Hepatocyte (in vitro differentiated cells): ENCODE measurements at regions not wholly inside any gene's neighbourhood (a gene's known extent, or its start where the extent isn't known, plus 50 kb on each side); places are given as distances from the start of the nearest gene placed in this dataset.
A peak's percentile ranks its signal among the peaks of the same experiment; 100 is the strongest.

ENCODE experiments used
- DNase-seq: peaks from one replicate; pipeline ENCODE4 v3.0.0-alpha.2; 2016; ENCODE audit warnings: low spot score
- H2AFZ ChIP-seq: fragments of 200-600 bp; sonication (generic); 2 replicates; pipeline ENCODE4 v1.6.0; 2016; ENCODE audit warnings: antibody characterized with exemption, mild to moderate bottlenecking
- H3K27ac ChIP-seq: fragments of 200-600 bp; sonication (generic); 2 replicates; pipeline ENCODE4 v1.5.1; 2016; ENCODE audit warnings: mild to moderate bottlenecking
- H3K27me3 ChIP-seq: fragments of 200-600 bp; sonication (generic); 2 replicates; pipeline ENCODE4 v1.6.1; 2016
- H3K36me3 ChIP-seq: fragments of 200-600 bp; sonication (generic); replicated peaks from 2 replicates; pipeline ENCODE4 v1.5.1; 2016; ENCODE audit warnings: low read depth; ENCODE audit not compliant: insufficient read depth
- H3K4me1 ChIP-seq: fragments of 200-600 bp; sonication (generic); 2 replicates; pipeline ENCODE4 v1.5.1; 2016; ENCODE audit warnings: mild to moderate bottlenecking, moderate library complexity; ENCODE audit not compliant: insufficient read depth
- H3K4me2 ChIP-seq: fragments of 200-600 bp; sonication (generic); 2 replicates; pipeline ENCODE4 v1.6.0; 2016
- H3K4me3 ChIP-seq: fragments of 200-600 bp; sonication (generic); 2 replicates; pipeline ENCODE4 v1.5.1; 2016; ENCODE audit warnings: mild to moderate bottlenecking
- H3K79me2 ChIP-seq: fragments of 200-600 bp; sonication (generic); 2 replicates; pipeline ENCODE4 v1.6.0; 2017; ENCODE audit warnings: mild to moderate bottlenecking
- H3K9me2 ChIP-seq: fragments of 200-600 bp; sonication (generic); replicated peaks from 2 replicates; pipeline ENCODE4 v1.6.0; 2017; ENCODE audit warnings: mild to moderate bottlenecking; ENCODE audit not compliant: insufficient read depth
- H3K9me3 ChIP-seq: fragments of 200-600 bp; sonication (generic); 2 replicates; pipeline ENCODE4 v1.5.1; 2016; ENCODE audit warnings: low read depth, mild to moderate bottlenecking
- H4K20me1 ChIP-seq: fragments of 200-600 bp; sonication (generic); 2 replicates; pipeline ENCODE4 v1.6.0; 2016; ENCODE audit warnings: mild to moderate bottlenecking; ENCODE audit not compliant: insufficient read depth, poor library complexity, severe bottlenecking
- EZH2 ChIP-seq: fragments of 200-600 bp; sonication (generic); IDR thresholded peaks from 2 replicates; pipeline ENCODE4 v1.6.1; 2016; ENCODE audit warnings: antibody characterized with exemption, mild to moderate bottlenecking, borderline replicate concordance
- EZH2phosphoT487 ChIP-seq: fragments of 200-600 bp; sonication (generic); IDR thresholded peaks from one replicate; pipeline ENCODE4 v1.6.1; 2018; ENCODE audit warnings: antibody characterized with exemption, mild to moderate bottlenecking, low read depth, moderate library complexity; ENCODE audit not compliant: unreplicated experiment, severe bottlenecking
- WGBS: methylation state at CpG from one replicate; pipeline ENCODE4 v1.1.6; 2016; ENCODE audit warnings: low lambda C conversion rate; ENCODE audit errors: missing lambda C conversion rate; 5-methylcytosine and 5-hydroxymethylcytosine counted together
- TF ChIP-seq, protein P1 (sequence below): fragments of 200-600 bp; sonication (generic); IDR thresholded peaks from 2 replicates; pipeline ENCODE4 v1.5.1; 2016; ENCODE audit warnings: antibody characterized with exemption, mild to moderate bottlenecking; ENCODE audit not compliant: poor library complexity

DNA sequence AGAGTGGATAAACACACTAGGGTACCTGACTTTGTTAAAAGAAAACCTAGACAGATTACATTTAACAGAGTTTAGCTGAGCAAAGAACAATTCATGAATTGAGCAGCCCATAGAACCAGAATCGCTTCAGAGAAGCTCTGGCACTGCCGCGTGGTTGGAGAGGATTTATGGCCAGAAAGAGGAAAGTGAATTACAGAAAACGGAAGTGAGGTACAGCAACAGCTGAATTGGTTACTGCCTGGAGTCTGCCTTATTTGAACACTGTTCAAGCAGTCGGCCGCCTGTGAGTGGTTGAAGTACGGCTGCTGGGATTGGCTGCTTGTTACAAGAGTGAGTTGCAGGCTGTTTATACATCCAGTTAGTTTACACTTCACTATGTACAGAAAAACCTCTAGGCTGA is 253.8 kb upstream of the CDYL start:
- Histone ChIP-seq H3K4me1 (no peaks in the 10 kb centered on the region), H3K4me3 (no peak overlapping the region), H4K20me1 (no peaks in the 10 kb centered on the region), H3K79me2 (no peaks in the 10 kb centered on the region), H3K4me2 (no peak overlapping the region), H2AFZ (no peak overlapping the region), H3K9me3 (no peaks in the 10 kb centered on the region), H3K27me3 (no peaks in the 10 kb centered on the region), H3K36me3 (no peaks in the 10 kb centered on the region), H3K27ac (no peak overlapping the region), H3K9me2 (no peaks in the 10 kb centered on the region)
- DNase-seq: no peak
- TF ChIP-seq, protein P1, sequence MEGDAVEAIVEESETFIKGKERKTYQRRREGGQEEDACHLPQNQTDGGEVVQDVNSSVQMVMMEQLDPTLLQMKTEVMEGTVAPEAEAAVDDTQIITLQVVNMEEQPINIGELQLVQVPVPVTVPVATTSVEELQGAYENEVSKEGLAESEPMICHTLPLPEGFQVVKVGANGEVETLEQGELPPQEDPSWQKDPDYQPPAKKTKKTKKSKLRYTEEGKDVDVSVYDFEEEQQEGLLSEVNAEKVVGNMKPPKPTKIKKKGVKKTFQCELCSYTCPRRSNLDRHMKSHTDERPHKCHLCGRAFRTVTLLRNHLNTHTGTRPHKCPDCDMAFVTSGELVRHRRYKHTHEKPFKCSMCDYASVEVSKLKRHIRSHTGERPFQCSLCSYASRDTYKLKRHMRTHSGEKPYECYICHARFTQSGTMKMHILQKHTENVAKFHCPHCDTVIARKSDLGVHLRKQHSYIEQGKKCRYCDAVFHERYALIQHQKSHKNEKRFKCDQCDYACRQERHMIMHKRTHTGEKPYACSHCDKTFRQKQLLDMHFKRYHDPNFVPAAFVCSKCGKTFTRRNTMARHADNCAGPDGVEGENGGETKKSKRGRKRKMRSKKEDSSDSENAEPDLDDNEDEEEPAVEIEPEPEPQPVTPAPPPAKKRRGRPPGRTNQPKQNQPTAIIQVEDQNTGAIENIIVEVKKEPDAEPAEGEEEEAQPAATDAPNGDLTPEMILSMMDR: no peak
- no peak for TF ChIP-seq EZH2phosphoT487
- TF ChIP-seq EZH2: no peak
- WGBS: 85% methylated on average over 7 of the region's 7 CpGs

DNA sequence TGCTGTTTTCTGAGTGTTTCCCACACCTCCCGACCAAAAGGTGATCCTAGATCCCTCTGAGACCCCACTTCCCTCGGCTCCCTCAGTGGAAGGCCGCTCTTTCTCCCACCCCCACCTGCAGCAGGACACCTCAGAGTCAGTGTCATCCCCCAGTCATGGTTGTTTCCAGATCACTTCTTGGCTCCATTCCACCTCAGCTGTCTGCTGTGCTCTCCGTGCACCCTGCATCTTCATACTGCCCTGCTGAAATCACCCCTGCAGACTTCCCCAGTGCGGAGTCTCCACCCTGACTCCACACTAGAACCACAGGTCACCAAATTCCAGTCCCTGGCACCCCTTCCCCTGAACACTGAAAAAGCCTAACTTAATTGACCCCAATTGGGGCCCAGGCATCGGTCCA is 255.1 kb upstream of the CDYL start:
- no peak for DNase-seq
- no peaks in the 10 kb centered on the region for H4K20me1 ChIP-seq
- H3K27ac ChIP-seq: no peak overlapping the region
- H3K27me3 ChIP-seq: no peaks in the 10 kb centered on the region
- no peaks in the 10 kb centered on the region for H3K9me3 ChIP-seq
- H3K4me1 ChIP-seq: no peaks in the 10 kb centered on the region
- no peak for TF ChIP-seq EZH2phosphoT487
- no peak for TF ChIP-seq EZH2
- TF ChIP-seq, protein P1: no peak
- H3K4me2 ChIP-seq: no peak overlapping the region
- no peak overlapping the region for H3K4me3 ChIP-seq
- no peaks in the 10 kb centered on the region for H3K79me2 ChIP-seq
- H2AFZ ChIP-seq: no peak overlapping the region
- H3K9me2 ChIP-seq: no peaks in the 10 kb centered on the region
- no peaks in the 10 kb centered on the region for H3K36me3 ChIP-seq
- WGBS: 80% methylated on average over 6 of the region's 6 CpGs

GRCh38 chr6:4518506-4518905 is 257.7 kb upstream of the CDYL start:
- H3K36me3 ChIP-seq: no peaks in the 10 kb centered on the region
- H3K79me2 ChIP-seq: no peaks in the 10 kb centered on the region
- no peak overlapping the region for H2AFZ ChIP-seq
- no peak for TF ChIP-seq EZH2phosphoT487
- TF ChIP-seq, protein P1: no peak
- TF ChIP-seq EZH2: no peak
- no peak overlapping the region for H3K4me2 ChIP-seq
- 79% methylated on average over 2 of the region's 2 CpGs for WGBS
- H3K9me3 ChIP-seq: no peaks in the 10 kb centered on the region
- no peaks in the 10 kb centered on the region for H4K20me1 ChIP-seq
- peak; percentile 71 for DNase-seq
- no peaks in the 10 kb centered on the region for H3K27me3 ChIP-seq
- H3K9me2 ChIP-seq: no peaks in the 10 kb centered on the region
- peak overlapping the region; percentile 18 for H3K27ac ChIP-seq
- H3K4me1 ChIP-seq: no peaks in the 10 kb centered on the region
- no peak overlapping the region for H3K4me3 ChIP-seq

GRCh38 chr6:4516206-4516605 is 260.0 kb upstream of the CDYL start:
- no peaks in the 10 kb centered on the region for H3K4me1 ChIP-seq
- TF ChIP-seq EZH2: no peak
- TF ChIP-seq, protein P1: no peak
- TF ChIP-seq EZH2phosphoT487: no peak
- DNase-seq: peak; percentile 14
- WGBS: 61% methylated on average over 5 of the region's 5 CpGs
- H3K27ac ChIP-seq: peak overlapping the region; percentile 17
- no peaks in the 10 kb centered on the region for H3K27me3 ChIP-seq
- no peaks in the 10 kb centered on the region for H4K20me1 ChIP-seq
- no peak overlapping the region for H3K4me3 ChIP-seq
- H3K4me2 ChIP-seq: no peak overlapping the region
- no peaks in the 10 kb centered on the region for H3K36me3 ChIP-seq
- no peaks in the 10 kb centered on the region for H3K9me2 ChIP-seq
- H2AFZ ChIP-seq: no peak overlapping the region
- no peaks in the 10 kb centered on the region for H3K79me2 ChIP-seq
- H3K9me3 ChIP-seq: no peaks in the 10 kb centered on the region
